HCT116 (cell line): ENCODE measurements at regions not wholly inside any gene's neighbourhood (a gene's known extent, or its start where the extent isn't known, plus 50 kb on each side); places are given as distances from the start of the nearest gene placed in this dataset.

ENCODE experiments used
- ATAC-seq: fragments of 200-7000 bp; cut with Tn5 transposase; 2 replicates; pipeline ENCODE4 v1.9.1; 2020; ENCODE audit warnings: mild to moderate bottlenecking, moderate library complexity
- BruUV-seq: library from RNA; stranded (reverse); fragments of 400-500 nt; replicated peaks from 2 replicates; lab custom pipeline; 2021; lab: Mats Ljungman, UMichigan
- CTCF ChIA-PET: fragments of 300-600 bp; sonication (Branson Sonifier 250); formaldehyde crosslinking; loops from one replicate; lab custom pipeline; 2021; ENCODE audit warnings: antibody characterized with exemption; lab: Charles Lee
- POLR2A ChIA-PET: fragments of 300-600, 350-600 bp; sonication (Branson Sonifier 250); formaldehyde crosslinking; loops from one replicate; lab custom pipeline; 2021; ENCODE audit warnings: antibody characterized with exemption; lab: Charles Lee
- RAD21 ChIA-PET, 2 experiments: fragments of 300-600 bp; sonication (Branson Sonifier 250); formaldehyde crosslinking; loops; one replicate each; lab custom pipeline; 2023; ENCODE audit warnings: low total read pairs in 2 of 2; ENCODE audit not compliant: uncharacterized antibody in 2 of 2, unreplicated experiment in 2 of 2, low non-redundant PET in 1 of 2; lab: Charles Lee
- DNase-seq: peaks from one replicate; pipeline ENCODE4 v3.0.0-alpha.2; 2010; ENCODE audit warnings: low read depth, low spot score
- H2AFZ ChIP-seq: fragments of 200-600 bp; shearing (Covaris generic), sonication (generic); 2 replicates; pipeline ENCODE4 v1.6.1; 2017; ENCODE audit warnings: low read depth, mixed run types, mixed read lengths, antibody characterized with exemption, low read length; ENCODE audit not compliant: poor library complexity, severe bottlenecking
- H3K27ac ChIP-seq: 2 replicates; pipeline ENCODE4 v1.5.1; 2012; ENCODE audit warnings: low read depth, low read length
- H3K27me3 ChIP-seq: fragments of 200-600 bp; sonication (generic); 2 replicates; pipeline ENCODE4 v1.6.1; 2016; ENCODE audit warnings: mixed run types, low read length, mixed read lengths; ENCODE audit not compliant: insufficient read depth
- H3K36me3 ChIP-seq, 2 experiments: fragments of 200-500 bp in 1 of 2; fragments of 200-600 bp in 1 of 2; sonication (Bioruptor generic) in 1 of 2; sonication (generic) in 1 of 2; 2 replicates each; pipeline versions ENCODE4 v1.5.1 to v1.6.1; 2014 to 2016; ENCODE audit warnings: low read length in 2 of 2, inconsistent platforms in 1 of 2, mixed read lengths in 1 of 2, mixed run types in 1 of 2; ENCODE audit not compliant: insufficient read depth in 2 of 2, control insufficient read depth in 1 of 2
- H3K4me1 ChIP-seq, 2 experiments: fragments of 200-600 bp in 1 of 2; sonication (generic) in 1 of 2; 2 replicates each; pipeline versions ENCODE4 v1.5.1 to v1.6.1; 2012 to 2017; ENCODE audit warnings: low read length in 2 of 2, inconsistent platforms in 1 of 2, mild to moderate bottlenecking in 1 of 2, mixed read lengths in 1 of 2, mixed run types in 1 of 2, moderate library complexity in 1 of 2; ENCODE audit not compliant: insufficient read depth in 2 of 2, control insufficient read depth in 1 of 2
- H3K4me2 ChIP-seq: fragments of 200-600 bp; sonication (generic); 2 replicates; pipeline ENCODE4 v1.6.1; 2017; ENCODE audit warnings: mixed run types, low read length, mixed read lengths
- H3K4me3 ChIP-seq, 2 experiments: fragments of 200-600 bp in 1 of 2; sonication (generic) in 1 of 2; replicated peaks in 1 of 2; 2 replicates each; pipeline ENCODE4 v1.5.1; 2011 to 2016; ENCODE audit warnings: low read length in 2 of 2, control low read depth in 1 of 2, low read depth in 1 of 2, mild to moderate bottlenecking in 1 of 2, mixed read lengths in 1 of 2, mixed run types in 1 of 2
- H3K79me2 ChIP-seq: fragments of 200-600 bp; sonication (generic); 2 replicates; pipeline ENCODE4 v1.6.1; 2017; ENCODE audit warnings: mild to moderate bottlenecking, mixed run types, low read length, moderate library complexity, mixed read lengths; ENCODE audit not compliant: insufficient read depth
- H3K9ac ChIP-seq: fragments of 200-600 bp; sonication (generic); 2 replicates; pipeline ENCODE4 v1.6.1; 2016; ENCODE audit warnings: low read length, mixed read lengths
- H3K9me2 ChIP-seq: fragments of 200-600 bp; sonication (generic), shearing (Covaris generic); 2 replicates; pipeline ENCODE4 v1.6.1; 2017; ENCODE audit warnings: mixed run types, mild to moderate bottlenecking, moderate library complexity; ENCODE audit not compliant: insufficient read depth
- H3K9me3 ChIP-seq, 2 experiments: fragments of 200-500 bp in 1 of 2; fragments of 200-600 bp in 1 of 2; sonication (Bioruptor generic) in 1 of 2; sonication (generic) in 1 of 2; 2 replicates each; pipeline ENCODE4 v1.6.1; 2014 to 2017; ENCODE audit warnings: low read length in 2 of 2, mixed read lengths in 2 of 2, inconsistent platforms in 1 of 2, low read depth in 1 of 2, mild to moderate bottlenecking in 1 of 2, mixed run types in 1 of 2, moderate library complexity in 1 of 2; ENCODE audit not compliant: control insufficient read depth in 1 of 2, insufficient read depth in 1 of 2
- H4K20me1 ChIP-seq: fragments of 200-600 bp; sonication (generic), shearing (Covaris generic); 2 replicates; pipeline ENCODE4 v1.6.1; 2017; ENCODE audit warnings: mixed run types, mild to moderate bottlenecking, moderate library complexity; ENCODE audit not compliant: insufficient read depth
- CBX3 ChIP-seq: IDR thresholded peaks from 2 replicates; pipeline ENCODE4 v1.6.1; 2012; ENCODE audit warnings: low read depth
- CEBPB ChIP-seq: IDR thresholded peaks from 2 replicates; pipeline ENCODE4 v1.6.1; 2012; ENCODE audit warnings: low read depth
- EGR1 ChIP-seq: IDR thresholded peaks from 2 replicates; pipeline ENCODE4 v1.6.1; 2012; ENCODE audit warnings: low read depth
- ELF1 ChIP-seq: IDR thresholded peaks from 2 replicates; pipeline ENCODE4 v1.6.1; 2012; ENCODE audit warnings: low read depth, borderline replicate concordance
- EZH2phosphoT487 ChIP-seq: fragments of 200-600 bp; IDR thresholded peaks from 2 replicates; pipeline ENCODE4 v1.6.1; 2018; ENCODE audit warnings: antibody characterized with exemption, borderline replicate concordance
- POLR2A ChIP-seq: IDR thresholded peaks from 2 replicates; pipeline ENCODE4 v1.7.0; 2011; ENCODE audit warnings: borderline replicate concordance; ENCODE audit not compliant: insufficient read depth, insufficient read length; ENCODE audit errors: extremely low read depth
- POLR2AphosphoS5 ChIP-seq: IDR thresholded peaks from 2 replicates; pipeline ENCODE4 v1.6.1; 2011; ENCODE audit warnings: mild to moderate bottlenecking, low read depth, low read length, moderate library complexity
- RAD21 ChIP-seq: IDR thresholded peaks from 2 replicates; pipeline ENCODE4 v1.6.1; 2012; ENCODE audit warnings: low read depth, mild to moderate bottlenecking
- SIN3A ChIP-seq: IDR thresholded peaks from 2 replicates; pipeline ENCODE4 v1.6.1; 2012; ENCODE audit warnings: low read depth
- SP1 ChIP-seq: IDR thresholded peaks from 2 replicates; pipeline ENCODE4 v1.6.1; 2012; ENCODE audit warnings: low read depth
- TCF7L2 ChIP-seq: IDR thresholded peaks from 2 replicates; pipeline ENCODE4 v1.7.0; 2011; ENCODE audit warnings: borderline replicate concordance, inconsistent platforms; ENCODE audit not compliant: insufficient read depth, insufficient read length; ENCODE audit errors: extremely low read depth
- YY1 ChIP-seq: IDR thresholded peaks from 2 replicates; pipeline ENCODE4 v1.6.1; 2011; ENCODE audit warnings: low read length, low read depth, moderate library complexity, mild to moderate bottlenecking; ENCODE audit not compliant: insufficient replicate concordance; ENCODE audit errors: extremely low read depth
- ZFX ChIP-seq: fragments of 450-650 bp; IDR thresholded peaks from 2 replicates; pipeline ENCODE4 v1.6.1; 2017
- intact Hi-C: fragments of 100-400 bp; cut with micrococcal nuclease; formaldehyde crosslinking; loops from 2 replicates; pipeline ENCODE4 v1.10.0; 2022
- TF ChIP-seq, protein P1 (sequence below): IDR thresholded peaks from 2 replicates; pipeline ENCODE4 v1.6.1; 2012; ENCODE audit warnings: low read depth
- TF ChIP-seq, protein P2 (sequence below): IDR thresholded peaks from 2 replicates; pipeline ENCODE4 v1.6.1; 2012
- TF ChIP-seq, protein P3 (sequence below): IDR thresholded peaks from 2 replicates; pipeline ENCODE4 v1.6.1; 2012
- TF ChIP-seq, protein P4 (sequence below), 3 experiments: fragments of 200-600 bp in 1 of 3; sonication (generic) in 1 of 3; IDR thresholded peaks in 2 of 3; conservative IDR thresholded peaks in 1 of 3; 2 replicates each; pipeline ENCODE4 v1.5.1; 2012 to 2017; ENCODE audit warnings: low read depth in 2 of 3, low read length in 2 of 3, antibody characterized with exemption in 1 of 3, borderline replicate concordance in 1 of 3, control low read depth in 1 of 3, mild to moderate bottlenecking in 1 of 3, mixed read lengths in 1 of 3, mixed run types in 1 of 3, moderate library complexity in 1 of 3; ENCODE audit not compliant: insufficient read depth in 1 of 3

DNA sequence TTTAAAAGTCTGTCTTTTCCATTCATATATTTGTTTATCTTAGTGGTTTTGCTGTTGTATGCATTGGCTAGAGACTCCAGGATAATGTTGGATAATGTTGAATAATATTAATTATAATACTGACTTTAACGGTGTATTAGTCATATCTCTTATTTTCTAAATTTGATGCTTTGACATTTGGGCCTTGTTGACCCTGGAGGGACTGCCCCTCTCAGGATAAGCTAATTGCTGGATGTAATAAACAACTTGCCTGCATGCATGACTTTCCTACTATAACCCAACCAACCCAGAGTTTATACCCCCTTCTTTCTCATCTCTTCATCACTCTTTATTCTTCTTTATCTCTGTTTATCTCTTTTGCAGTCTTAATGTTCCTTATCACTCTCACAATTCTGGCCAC, 90.9 kb upstream of the ABI1 start:
- POLR2A ChIA-PET: no interaction called here
- no TSS peak for BruUV-seq

More for the DNA sequence above, 90.9 kb upstream of the ABI1 start:
- Histone ChIP-seq H3K9ac (no peak overlapping the region), H2AFZ (no peak overlapping the region), H3K9me3 (peaks cover 3 to 9% of the 10 kb centered on the region in 2 experiments; a peak in 1 of 4 replicates), H3K36me3 (no peaks in the 10 kb centered on the region), H4K20me1 (no peaks in the 10 kb centered on the region), H3K4me2 (no peak overlapping the region), H3K79me2 (no peaks in the 10 kb centered on the region), H3K4me3 (no peak overlapping the region), H3K9me2 (no peaks in the 10 kb centered on the region), H3K27me3 (no peaks in the 10 kb centered on the region), H3K4me1 (no peaks in the 10 kb centered on the region), H3K27ac (no peak overlapping the region)
- ChIA-PET CTCF (no interaction called here), RAD21 (no interaction called here)
- intact Hi-C loops: no loop called here
- ATAC-seq: no peak
- DNase-seq: no peak
- TF ChIP-seq, protein P1, sequence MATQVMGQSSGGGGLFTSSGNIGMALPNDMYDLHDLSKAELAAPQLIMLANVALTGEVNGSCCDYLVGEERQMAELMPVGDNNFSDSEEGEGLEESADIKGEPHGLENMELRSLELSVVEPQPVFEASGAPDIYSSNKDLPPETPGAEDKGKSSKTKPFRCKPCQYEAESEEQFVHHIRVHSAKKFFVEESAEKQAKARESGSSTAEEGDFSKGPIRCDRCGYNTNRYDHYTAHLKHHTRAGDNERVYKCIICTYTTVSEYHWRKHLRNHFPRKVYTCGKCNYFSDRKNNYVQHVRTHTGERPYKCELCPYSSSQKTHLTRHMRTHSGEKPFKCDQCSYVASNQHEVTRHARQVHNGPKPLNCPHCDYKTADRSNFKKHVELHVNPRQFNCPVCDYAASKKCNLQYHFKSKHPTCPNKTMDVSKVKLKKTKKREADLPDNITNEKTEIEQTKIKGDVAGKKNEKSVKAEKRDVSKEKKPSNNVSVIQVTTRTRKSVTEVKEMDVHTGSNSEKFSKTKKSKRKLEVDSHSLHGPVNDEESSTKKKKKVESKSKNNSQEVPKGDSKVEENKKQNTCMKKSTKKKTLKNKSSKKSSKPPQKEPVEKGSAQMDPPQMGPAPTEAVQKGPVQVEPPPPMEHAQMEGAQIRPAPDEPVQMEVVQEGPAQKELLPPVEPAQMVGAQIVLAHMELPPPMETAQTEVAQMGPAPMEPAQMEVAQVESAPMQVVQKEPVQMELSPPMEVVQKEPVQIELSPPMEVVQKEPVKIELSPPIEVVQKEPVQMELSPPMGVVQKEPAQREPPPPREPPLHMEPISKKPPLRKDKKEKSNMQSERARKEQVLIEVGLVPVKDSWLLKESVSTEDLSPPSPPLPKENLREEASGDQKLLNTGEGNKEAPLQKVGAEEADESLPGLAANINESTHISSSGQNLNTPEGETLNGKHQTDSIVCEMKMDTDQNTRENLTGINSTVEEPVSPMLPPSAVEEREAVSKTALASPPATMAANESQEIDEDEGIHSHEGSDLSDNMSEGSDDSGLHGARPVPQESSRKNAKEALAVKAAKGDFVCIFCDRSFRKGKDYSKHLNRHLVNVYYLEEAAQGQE: no peak
- TF ChIP-seq TCF7L2 (no peak), ELF1 (no peak), EGR1 (no peak), CBX3 (no peak), YY1 (no peak), POLR2A (no peak), POLR2AphosphoS5 (no peak), EZH2phosphoT487 (no peak), ZFX (no peak), RAD21 (no peak), SIN3A (no peak), CEBPB (no peak), SP1 (no peak)
- TF ChIP-seq, protein P2, sequence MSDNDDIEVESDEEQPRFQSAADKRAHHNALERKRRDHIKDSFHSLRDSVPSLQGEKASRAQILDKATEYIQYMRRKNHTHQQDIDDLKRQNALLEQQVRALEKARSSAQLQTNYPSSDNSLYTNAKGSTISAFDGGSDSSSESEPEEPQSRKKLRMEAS: no peak
- TF ChIP-seq, protein P3, sequence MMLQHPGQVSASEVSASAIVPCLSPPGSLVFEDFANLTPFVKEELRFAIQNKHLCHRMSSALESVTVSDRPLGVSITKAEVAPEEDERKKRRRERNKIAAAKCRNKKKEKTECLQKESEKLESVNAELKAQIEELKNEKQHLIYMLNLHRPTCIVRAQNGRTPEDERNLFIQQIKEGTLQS: no peak
- TF ChIP-seq, protein P4, sequence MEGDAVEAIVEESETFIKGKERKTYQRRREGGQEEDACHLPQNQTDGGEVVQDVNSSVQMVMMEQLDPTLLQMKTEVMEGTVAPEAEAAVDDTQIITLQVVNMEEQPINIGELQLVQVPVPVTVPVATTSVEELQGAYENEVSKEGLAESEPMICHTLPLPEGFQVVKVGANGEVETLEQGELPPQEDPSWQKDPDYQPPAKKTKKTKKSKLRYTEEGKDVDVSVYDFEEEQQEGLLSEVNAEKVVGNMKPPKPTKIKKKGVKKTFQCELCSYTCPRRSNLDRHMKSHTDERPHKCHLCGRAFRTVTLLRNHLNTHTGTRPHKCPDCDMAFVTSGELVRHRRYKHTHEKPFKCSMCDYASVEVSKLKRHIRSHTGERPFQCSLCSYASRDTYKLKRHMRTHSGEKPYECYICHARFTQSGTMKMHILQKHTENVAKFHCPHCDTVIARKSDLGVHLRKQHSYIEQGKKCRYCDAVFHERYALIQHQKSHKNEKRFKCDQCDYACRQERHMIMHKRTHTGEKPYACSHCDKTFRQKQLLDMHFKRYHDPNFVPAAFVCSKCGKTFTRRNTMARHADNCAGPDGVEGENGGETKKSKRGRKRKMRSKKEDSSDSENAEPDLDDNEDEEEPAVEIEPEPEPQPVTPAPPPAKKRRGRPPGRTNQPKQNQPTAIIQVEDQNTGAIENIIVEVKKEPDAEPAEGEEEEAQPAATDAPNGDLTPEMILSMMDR (IDR thresholded peaks at IDR 0.05 in 2 of 3, conservative IDR thresholded peaks at IDR 0.05 in 1 of 3; ENCODE audit: borderline replicate concordance in 1 of 3, insufficient read depth in 1 of 3, low read depth in 2 of 3, low read length in 2 of 3): no peak
